PC-3 (cell line): ENCODE measurements at regions not wholly inside any gene's neighbourhood (a gene's known extent, or its start where the extent isn't known, plus 50 kb on each side); places are given as distances from the start of the nearest gene placed in this dataset.

Experiments
- ATAC-seq: fragments of 200-7000 bp; cut with Tn5 transposase; 2 replicates; pipeline ENCODE4 v1.9.1; 2020; ENCODE audit warnings: mild to moderate bottlenecking, moderate library complexity
- BruUV-seq: library from RNA; stranded (reverse); fragments of 400-500 nt; replicated peaks from 2 replicates; lab custom pipeline; 2021; lab: Mats Ljungman, UMichigan
- CTCF ChIA-PET: fragments of 300-600 bp; sonication (Branson Sonifier 250); formaldehyde crosslinking; loops from one replicate; lab custom pipeline; 2022; ENCODE audit warnings: antibody characterized with exemption; lab: Charles Lee
- POLR2A ChIA-PET: fragments of 300-600 bp; sonication (Branson Sonifier 250); formaldehyde crosslinking; loops from one replicate; lab custom pipeline; 2022; ENCODE audit warnings: antibody characterized with exemption; ENCODE audit not compliant: unreplicated experiment; lab: Charles Lee
- DNase-seq: peaks from one replicate; pipeline ENCODE4 v3.0.0-alpha.2; 2015
- H2AFZ ChIP-seq: fragments of 300-600 bp; sonication (generic); 2 replicates; pipeline ENCODE4 v1.6.0; 2016; ENCODE audit warnings: antibody characterized with exemption, low read length
- H3F3A ChIP-seq: fragments of 300-600 bp; sonication (generic); one replicate; pipeline ENCODE4 v1.6.0; 2017; ENCODE audit warnings: antibody characterized with exemption, low read length, control low read depth, mild to moderate bottlenecking; ENCODE audit not compliant: unreplicated experiment
- H3K27ac ChIP-seq: fragments of 300-600 bp; sonication (generic); 2 replicates; pipeline ENCODE4 v1.5.1; 2016; ENCODE audit warnings: mild to moderate bottlenecking, low read length
- H3K27me3 ChIP-seq: fragments of 300-600 bp; sonication (generic); 2 replicates; pipeline ENCODE4 v1.6.1; 2016; ENCODE audit warnings: low read length, mixed read lengths
- H3K36me3 ChIP-seq: fragments of 300-600 bp; sonication (generic); 2 replicates; pipeline ENCODE4 v1.6.1; 2016; ENCODE audit warnings: low read depth, mixed run types, low read length, mixed read lengths
- H3K4me1 ChIP-seq: fragments of 300-600 bp; sonication (generic); 2 replicates; pipeline ENCODE4 v1.5.1; 2016; ENCODE audit warnings: low read length; ENCODE audit not compliant: insufficient read depth
- H3K4me2 ChIP-seq: fragments of 300-600 bp; sonication (generic); 2 replicates; pipeline ENCODE4 v1.6.0; 2016; ENCODE audit warnings: low read length
- H3K4me3 ChIP-seq: fragments of 300-600 bp; sonication (generic); 2 replicates; pipeline ENCODE4 v1.5.1; 2016; ENCODE audit warnings: mild to moderate bottlenecking, low read length, mixed read lengths
- H3K79me2 ChIP-seq: fragments of 300-600 bp; sonication (generic); 2 replicates; pipeline ENCODE4 v1.6.1; 2017; ENCODE audit warnings: low read length, mixed read lengths
- H3K9ac ChIP-seq: fragments of 300-600 bp; sonication (generic); 2 replicates; pipeline ENCODE4 v1.6.0; 2016; ENCODE audit warnings: mild to moderate bottlenecking, low read length
- H3K9me2 ChIP-seq: fragments of 300-600 bp; sonication (generic); replicated peaks from 2 replicates; pipeline ENCODE4 v1.6.1; 2016; ENCODE audit warnings: mixed run types, low read length, mixed read lengths
- H3K9me3 ChIP-seq: fragments of 300-600 bp; sonication (generic); 2 replicates; pipeline ENCODE4 v1.6.1; 2016; ENCODE audit warnings: low read length, mixed read lengths
- H4K20me1 ChIP-seq: fragments of 300-600 bp; sonication (generic); 2 replicates; pipeline ENCODE4 v1.6.1; 2016; ENCODE audit warnings: low read length, mixed read lengths
- CTCF ChIP-seq: fragments of 300-600 bp; sonication (generic); conservative IDR thresholded peaks from 2 replicates; pipeline ENCODE4 v1.5.1; 2017; ENCODE audit warnings: antibody characterized with exemption, low read depth, mild to moderate bottlenecking, low read length
- EZH2 ChIP-seq: fragments of 300-600 bp; sonication (generic); IDR thresholded peaks from one replicate; pipeline ENCODE4 v1.6.1; 2017; ENCODE audit warnings: antibody characterized with exemption, mild to moderate bottlenecking, low read length; ENCODE audit not compliant: unreplicated experiment
- EZH2phosphoT487 ChIP-seq: fragments of 300-600 bp; sonication (generic); IDR thresholded peaks from 2 replicates; pipeline ENCODE4 v1.6.1; 2018; ENCODE audit warnings: mild to moderate bottlenecking, antibody characterized with exemption, low read length, borderline replicate concordance
- intact Hi-C: fragments of 100-400 bp; cut with micrococcal nuclease; formaldehyde crosslinking; loops from 2 replicates; pipeline ENCODE4 v1.9.0; 2023

DNA sequence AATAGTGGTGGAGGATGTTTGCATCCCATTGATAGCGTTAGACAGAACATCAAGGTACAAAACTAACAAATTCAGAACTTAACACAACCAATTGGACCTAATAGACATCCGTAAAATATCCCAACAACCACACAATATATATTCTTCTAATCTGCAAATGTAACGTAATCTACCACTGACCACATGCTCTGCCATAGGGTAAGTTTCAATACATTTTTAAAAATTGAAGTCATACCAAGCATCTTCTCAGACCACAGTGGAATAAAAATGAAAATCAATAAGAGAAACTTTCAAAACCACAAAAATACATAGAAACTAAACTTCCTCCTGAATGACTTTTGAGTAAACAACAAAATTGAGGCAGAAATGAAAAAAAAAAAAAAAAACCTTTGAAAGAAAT, 1087.5 kb downstream of the KCNT2 start:
- Histone ChIP-seq H3K27ac (no peak overlapping the region), H3K27me3 (no peaks in the 10 kb centered on the region), H3K4me1 (no peaks in the 10 kb centered on the region), H3F3A (no peaks in the 10 kb centered on the region), H2AFZ (no peak overlapping the region), H3K4me3 (no peak overlapping the region), H3K79me2 (no peaks in the 10 kb centered on the region), H3K9me3 (no peaks in the 10 kb centered on the region), H3K9me2 (no peaks in the 10 kb centered on the region), H3K9ac (no peak overlapping the region), H4K20me1 (no peaks in the 10 kb centered on the region), H3K4me2 (no peak overlapping the region), H3K36me3 (no peaks in the 10 kb centered on the region)
- no peak for DNase-seq
- ChIA-PET CTCF (no interaction called here), POLR2A (no interaction called here)
- BruUV-seq: no TSS peak
- TF ChIP-seq EZH2 (no peak), CTCF (no peak), EZH2phosphoT487 (no peak)
- no peak for ATAC-seq
- intact Hi-C loops: no loop called here

DNA sequence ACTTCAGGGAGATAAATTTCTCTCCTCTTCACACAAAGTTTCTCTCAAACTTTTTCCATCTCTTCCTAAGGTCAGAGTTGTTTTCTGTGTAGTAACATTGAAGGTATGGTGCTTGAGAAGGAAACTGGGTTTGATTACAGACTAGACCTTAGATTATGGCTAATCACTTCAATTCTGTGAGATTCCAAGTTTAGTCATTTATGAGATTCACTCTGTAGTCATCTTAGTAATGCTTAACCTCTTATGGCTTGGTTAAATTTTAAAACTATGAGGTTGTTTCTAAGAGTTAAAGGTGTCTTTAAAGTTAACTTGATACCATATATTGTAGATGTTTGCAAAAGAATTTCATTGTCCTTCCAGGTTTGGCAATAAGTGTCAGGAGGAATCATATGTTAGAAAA, 1092.2 kb downstream of the KCNT2 start:
- ChIA-PET POLR2A (no interaction called here), CTCF (no interaction called here)
- Histone ChIP-seq H3K79me2 (no peaks in the 10 kb centered on the region), H3K27me3 (no peaks in the 10 kb centered on the region), H4K20me1 (no peaks in the 10 kb centered on the region), H3K9ac (no peak overlapping the region), H2AFZ (no peak overlapping the region), H3K4me3 (no peak overlapping the region), H3K9me2 (no peaks in the 10 kb centered on the region), H3K9me3 (no peaks in the 10 kb centered on the region), H3K4me2 (no peak overlapping the region), H3K4me1 (no peaks in the 10 kb centered on the region), H3K36me3 (no peaks in the 10 kb centered on the region), H3K27ac (no peak overlapping the region), H3F3A (no peaks in the 10 kb centered on the region)
- no TSS peak for BruUV-seq
- TF ChIP-seq EZH2phosphoT487 (no peak), CTCF (no peak), EZH2 (no peak)
- DNase-seq (no peak), ATAC-seq (no peak)
- intact Hi-C loops: no loop called here

- Histone ChIP-seq H4K20me1 (no peaks in the 10 kb centered on the region), H3K79me2 (no peaks in the 10 kb centered on the region), H3K36me3 (no peaks in the 10 kb centered on the region), H3K27ac (no peak overlapping the region), H3K9me2 (no peaks in the 10 kb centered on the region), H2AFZ (no peak overlapping the region), H3K9me3 (no peaks in the 10 kb centered on the region), H3K9ac (no peak overlapping the region), H3K27me3 (no peaks in the 10 kb centered on the region), H3F3A (no peaks in the 10 kb centered on the region), H3K4me3 (no peak overlapping the region), H3K4me2 (no peak overlapping the region), H3K4me1 (no peaks in the 10 kb centered on the region)
- no peak for DNase-seq
- no peak for TF ChIP-seq EZH2phosphoT487
- ATAC-seq: no peak
- BruUV-seq: no TSS peak
- intact Hi-C loops: no loop called here
- ChIA-PET CTCF (no interaction called here), POLR2A (no interaction called here)
Observed at GRCh38 chr1:195511501-195511900, 1096.7 kb downstream of the KCNT2 start.
